ENCODE measurements at regions not wholly inside any gene's neighbourhood (a gene's known extent, or its start where the extent isn't known, plus 50 kb on each side); places are given as distances from the start of the nearest gene placed in this dataset.

GRCh38 chr9:89825669-89826068 lies 220.9 kb downstream of the GADD45G start:
- Histone ChIP-seq H4K91ac (ENCODE audit: low read depth, low read length, poor library complexity) (no peak overlapping the region), H2BK120ac (ENCODE audit: low read depth, low read length) (no peak overlapping the region), H4K8ac (ENCODE audit: low read depth, low read length) (no peak overlapping the region), H3K27ac (replicated peaks; ENCODE audit: low read length) (no peak overlapping the region), H3K18ac (ENCODE audit: low read length) (no peak overlapping the region), H2BK12ac (ENCODE audit: low read length) (no peak overlapping the region), H2BK15ac (ENCODE audit: low read length) (no peak overlapping the region), H2AK5ac (ENCODE audit: low read depth, low read length) (no peak overlapping the region), H3K4me1 (ENCODE audit: control insufficient read depth in 2 of 2, insufficient read depth in 1 of 2, low read depth in 1 of 2, low read length in 2 of 2) (peaks cover 0 to 3% of the 10 kb centered on the region in 2 donors), H3K4me2 (ENCODE audit: insufficient read depth, low read length, poor library complexity, severe bottlenecking) (no peak overlapping the region), H3K36me3 (replicated peaks in 1 of 2; ENCODE audit: control insufficient read depth in 2 of 2, insufficient read depth in 2 of 2, low read length in 2 of 2) (no peaks in the 10 kb centered on the region), H2BK5ac (ENCODE audit: low read length) (no peak overlapping the region), H3K4me3 (ENCODE audit: low read length in 2 of 2) (no peak overlapping the region), H3K4ac (ENCODE audit: low read length) (no peak overlapping the region), H3K79me1 (ENCODE audit: low read depth, low read length) (no peaks in the 10 kb centered on the region), H3K9ac (ENCODE audit: low read depth, low read length, poor library complexity) (no peak overlapping the region), H3K9me3 (replicated peaks in 1 of 2; ENCODE audit: control insufficient read depth in 2 of 2, insufficient read depth in 1 of 2, low read depth in 1 of 2, low read length in 2 of 2) (no peaks in the 10 kb centered on the region), H2AFZ (ENCODE audit: low read length) (no peak overlapping the region), H3K23ac (ENCODE audit: low read depth, low read length, poor library complexity) (no peak overlapping the region), H3K14ac (ENCODE audit: low read length) (no peak overlapping the region), H3K27me3 (ENCODE audit: control insufficient read depth in 3 of 3, insufficient read depth in 3 of 3, low read depth in 1 of 3, low read length in 3 of 3) (peaks cover 0 to 3% (median 0%) of the 10 kb centered on the region in 3 experiments)
- WGBS, 2 donors (ENCODE audit: extremely low coverage in 2 of 2, insufficient read length in 2 of 2, insufficient replicate concordance in 1 of 2), result no CpG with 5 or more reads among the region's 4 CpGs
- DNase-seq (ENCODE audit: low spot score), result no peak

DNA sequence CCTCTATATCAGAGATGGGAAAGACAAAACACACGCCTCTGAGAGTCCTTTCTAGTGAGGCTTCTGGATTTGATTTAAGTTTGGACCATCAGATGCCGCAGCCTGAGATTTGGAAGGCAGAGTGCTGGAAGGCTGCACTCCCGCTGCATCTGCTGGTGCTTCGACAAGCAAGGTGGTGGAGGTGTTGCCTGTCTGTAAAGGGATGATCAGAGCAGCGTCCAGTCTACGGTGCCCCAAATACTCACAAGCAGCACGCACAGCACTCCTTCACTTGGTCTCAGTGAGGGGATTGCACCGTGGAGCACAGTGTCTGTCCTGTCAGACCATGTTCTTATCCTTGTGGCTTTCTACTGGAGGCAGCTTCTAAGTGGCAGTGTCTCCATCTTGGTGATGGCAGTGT lies 221.4 kb downstream of the GADD45G start:
- Histone ChIP-seq H2AK5ac (ENCODE audit: low read depth, low read length) (no peak overlapping the region), H2BK5ac (ENCODE audit: low read length) (no peak overlapping the region), H3K4me3 (ENCODE audit: low read length in 2 of 2) (no peak overlapping the region), H3K79me1 (ENCODE audit: low read depth, low read length) (no peaks in the 10 kb centered on the region), H3K4me1 (ENCODE audit: control insufficient read depth in 2 of 2, insufficient read depth in 1 of 2, low read depth in 1 of 2, low read length in 2 of 2) (peaks cover 0 to under 1% of the 10 kb centered on the region in 2 donors), H3K27me3 (ENCODE audit: control insufficient read depth in 3 of 3, insufficient read depth in 3 of 3, low read depth in 1 of 3, low read length in 3 of 3) (peaks cover 0 to 3% (median 0%) of the 10 kb centered on the region in 3 experiments), H2BK15ac (ENCODE audit: low read length) (no peak overlapping the region), H3K18ac (ENCODE audit: low read length) (no peak overlapping the region), H4K8ac (ENCODE audit: low read depth, low read length) (no peak overlapping the region), H3K9me3 (replicated peaks in 1 of 2; ENCODE audit: control insufficient read depth in 2 of 2, insufficient read depth in 1 of 2, low read depth in 1 of 2, low read length in 2 of 2) (no peaks in the 10 kb centered on the region), H4K91ac (ENCODE audit: low read depth, low read length, poor library complexity) (no peak overlapping the region), H3K14ac (ENCODE audit: low read length) (no peak overlapping the region), H2BK12ac (ENCODE audit: low read length) (no peak overlapping the region), H2BK120ac (ENCODE audit: low read depth, low read length) (no peak overlapping the region), H3K4ac (ENCODE audit: low read length) (no peak overlapping the region), H3K23ac (ENCODE audit: low read depth, low read length, poor library complexity) (no peak overlapping the region), H2AFZ (ENCODE audit: low read length) (no peak overlapping the region), H3K27ac (replicated peaks; ENCODE audit: low read length) (no peak overlapping the region), H3K36me3 (replicated peaks in 1 of 2; ENCODE audit: control insufficient read depth in 2 of 2, insufficient read depth in 2 of 2, low read length in 2 of 2) (no peaks in the 10 kb centered on the region), H3K9ac (ENCODE audit: low read depth, low read length, poor library complexity) (no peak overlapping the region), H3K4me2 (ENCODE audit: insufficient read depth, low read length, poor library complexity, severe bottlenecking) (no peak overlapping the region)
- no CpG with 5 or more reads among the region's 8 CpGs for WGBS, 2 donors (ENCODE audit: extremely low coverage in 2 of 2, insufficient read length in 2 of 2, insufficient replicate concordance in 1 of 2)
- DNase-seq (ENCODE audit: low spot score), result no peak

DNA sequence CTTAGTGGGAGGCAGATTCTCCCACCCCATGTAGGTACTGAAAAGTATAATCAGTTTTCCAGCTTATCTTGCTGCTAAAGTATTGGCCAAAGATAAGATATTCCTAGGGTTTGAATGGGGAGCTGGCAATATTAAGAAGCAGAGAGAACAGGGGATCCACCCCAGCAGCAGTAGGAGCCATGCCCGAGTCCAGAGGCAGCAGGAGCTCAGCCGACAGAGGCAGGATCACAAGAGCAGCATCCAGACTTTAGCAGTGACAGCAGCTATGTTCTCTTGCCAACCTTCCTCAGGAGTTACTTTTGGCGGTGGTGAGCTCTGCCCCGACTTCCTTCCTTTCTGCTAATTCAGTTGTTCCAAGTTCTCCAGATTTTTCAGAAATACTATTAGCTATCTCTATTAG lies 224.5 kb downstream of the GADD45G start:
- Histone ChIP-seq H3K14ac (ENCODE audit: low read length) (no peak overlapping the region), H2BK5ac (ENCODE audit: low read length) (no peak overlapping the region), H3K79me1 (ENCODE audit: low read depth, low read length) (no peaks in the 10 kb centered on the region), H3K36me3 (replicated peaks in 1 of 2; ENCODE audit: control insufficient read depth in 2 of 2, insufficient read depth in 2 of 2, low read length in 2 of 2) (no peaks in the 10 kb centered on the region), H2AFZ (ENCODE audit: low read length) (no peak overlapping the region), H3K4me3 (ENCODE audit: low read length in 2 of 2) (no peak overlapping the region), H3K4me1 (ENCODE audit: control insufficient read depth in 2 of 2, insufficient read depth in 1 of 2, low read depth in 1 of 2, low read length in 2 of 2) (no peaks in the 10 kb centered on the region), H4K8ac (ENCODE audit: low read depth, low read length) (no peak overlapping the region), H4K91ac (ENCODE audit: low read depth, low read length, poor library complexity) (no peak overlapping the region), H3K4me2 (ENCODE audit: insufficient read depth, low read length, poor library complexity, severe bottlenecking) (no peak overlapping the region), H3K27ac (replicated peaks; ENCODE audit: low read length) (no peak overlapping the region), H2BK12ac (ENCODE audit: low read length) (no peak overlapping the region), H3K9ac (ENCODE audit: low read depth, low read length, poor library complexity) (no peak overlapping the region), H2AK5ac (ENCODE audit: low read depth, low read length) (no peak overlapping the region), H2BK120ac (ENCODE audit: low read depth, low read length) (no peak overlapping the region), H3K18ac (ENCODE audit: low read length) (no peak overlapping the region), H3K23ac (ENCODE audit: low read depth, low read length, poor library complexity) (no peak overlapping the region), H3K9me3 (replicated peaks in 1 of 2; ENCODE audit: control insufficient read depth in 2 of 2, insufficient read depth in 1 of 2, low read depth in 1 of 2, low read length in 2 of 2) (no peaks in the 10 kb centered on the region), H3K27me3 (ENCODE audit: control insufficient read depth in 3 of 3, insufficient read depth in 3 of 3, low read depth in 1 of 3, low read length in 3 of 3) (peaks cover 0 to 3% (median 0%) of the 10 kb centered on the region in 3 experiments), H3K4ac (ENCODE audit: low read length) (no peak overlapping the region), H2BK15ac (ENCODE audit: low read length) (no peak overlapping the region)
- WGBS, 2 donors (ENCODE audit: extremely low coverage in 2 of 2, insufficient read length in 2 of 2, insufficient replicate concordance in 1 of 2), result no CpG with 5 or more reads among the region's 4 CpGs
- no peak for DNase-seq (ENCODE audit: low spot score)

DNA sequence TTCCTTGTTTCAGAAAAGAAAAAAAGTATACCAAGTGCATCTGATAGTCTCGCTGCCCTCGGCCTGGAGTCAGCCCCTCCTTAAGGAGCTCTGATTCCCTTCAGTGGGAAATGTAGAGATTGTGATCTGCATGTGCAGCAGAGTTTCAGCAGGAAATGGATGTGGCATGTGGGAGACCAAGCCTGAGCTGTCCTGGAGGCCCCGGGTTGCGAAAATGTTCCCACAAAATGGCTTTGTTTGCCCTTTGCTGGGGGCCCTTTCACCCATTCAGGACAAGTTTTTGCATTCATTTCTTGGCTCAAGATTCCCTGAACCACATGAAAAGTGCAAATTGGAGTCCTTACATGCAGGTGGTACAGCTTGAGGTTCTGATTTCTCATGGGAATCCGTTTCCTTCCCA lies 230.9 kb downstream of the GADD45G start:
- Histone ChIP-seq H4K91ac (ENCODE audit: low read depth, low read length, poor library complexity) (no peak overlapping the region), H3K36me3 (replicated peaks in 1 of 2; ENCODE audit: control insufficient read depth in 2 of 2, insufficient read depth in 2 of 2, low read length in 2 of 2) (no peaks in the 10 kb centered on the region), H3K14ac (ENCODE audit: low read length) (no peak overlapping the region), H3K9me3 (replicated peaks in 1 of 2; ENCODE audit: control insufficient read depth in 2 of 2, insufficient read depth in 1 of 2, low read depth in 1 of 2, low read length in 2 of 2) (no peaks in the 10 kb centered on the region), H3K4me3 (ENCODE audit: low read length in 2 of 2) (no peak overlapping the region), H2BK12ac (ENCODE audit: low read length) (no peak overlapping the region), H2BK5ac (ENCODE audit: low read length) (no peak overlapping the region), H3K23ac (ENCODE audit: low read depth, low read length, poor library complexity) (no peak overlapping the region), H4K8ac (ENCODE audit: low read depth, low read length) (no peak overlapping the region), H3K27me3 (ENCODE audit: control insufficient read depth in 3 of 3, insufficient read depth in 3 of 3, low read depth in 1 of 3, low read length in 3 of 3) (peaks cover 0 to 2% (median 0%) of the 10 kb centered on the region in 3 experiments), H3K79me1 (ENCODE audit: low read depth, low read length) (no peaks in the 10 kb centered on the region), H2BK120ac (ENCODE audit: low read depth, low read length) (no peak overlapping the region), H2AK5ac (ENCODE audit: low read depth, low read length) (no peak overlapping the region), H3K4ac (ENCODE audit: low read length) (no peak overlapping the region), H3K4me1 (ENCODE audit: control insufficient read depth in 2 of 2, insufficient read depth in 1 of 2, low read depth in 1 of 2, low read length in 2 of 2) (peaks cover 0 to 5% of the 10 kb centered on the region in 2 donors), H3K18ac (ENCODE audit: low read length) (no peak overlapping the region), H2AFZ (ENCODE audit: low read length) (no peak overlapping the region), H3K4me2 (ENCODE audit: insufficient read depth, low read length, poor library complexity, severe bottlenecking) (no peak overlapping the region), H2BK15ac (ENCODE audit: low read length) (no peak overlapping the region), H3K9ac (ENCODE audit: low read depth, low read length, poor library complexity) (no peak overlapping the region), H3K27ac (replicated peaks; ENCODE audit: low read length) (no peak overlapping the region)
- WGBS, 2 donors (ENCODE audit: extremely low coverage in 2 of 2, insufficient read length in 2 of 2, insufficient replicate concordance in 1 of 2), result no CpG with 5 or more reads among the region's 5 CpGs
- no peak for DNase-seq (ENCODE audit: low spot score)

All from neuronal stem cell (in vitro differentiated cells).